IMR-90 (cell line): ENCODE measurements at regions not wholly inside any gene's neighbourhood (a gene's known extent, or its start where the extent isn't known, plus 50 kb on each side); places are given as distances from the start of the nearest gene placed in this dataset.
"Not testable (repeated sequence)": the region's sequence is repeated elsewhere in the genome, so short reads cannot be mapped to it uniquely, and the experiment has no call there.

Experiments
- ATAC-seq: fragments of 200-7000 bp; cut with Tn5 transposase; 2 replicates; pipeline ENCODE4 v1.9.1; 2020; ENCODE audit warnings: low read depth, mild to moderate bottlenecking, moderate library complexity
- BruUV-seq: library from RNA; stranded (reverse); fragments of 400-500 nt; replicated peaks from 2 replicates; lab custom pipeline; 2021; lab: Mats Ljungman, UMichigan
- CTCF ChIA-PET: fragments of 300-600 bp; formaldehyde crosslinking; extraction: SDS; loops from one replicate; lab custom pipeline; 2021; ENCODE audit warnings: antibody characterized with exemption; lab: Yijun Ruan, JAX
- POLR2A ChIA-PET: fragments of 300-600 bp; sonication (Branson Sonifier 250); formaldehyde crosslinking; loops from one replicate; lab custom pipeline; 2022; ENCODE audit warnings: antibody characterized with exemption; ENCODE audit not compliant: unreplicated experiment; lab: Charles Lee
- DNase-seq: peaks from one replicate; pipeline ENCODE4 v3.0.0; 2013
- H2AFZ ChIP-seq: replicated peaks from 2 replicates; pipeline ENCODE3; 2013; ENCODE audit warnings: low read length, mild to moderate bottlenecking; ENCODE audit not compliant: poor library complexity
- H2AK5ac ChIP-seq: 2 replicates; pipeline ENCODE4 v1.6.1; 2013; ENCODE audit warnings: low read depth, low read length, inconsistent platforms
- H2AK9ac ChIP-seq: replicated peaks from 2 replicates; pipeline ENCODE3; 2013; ENCODE audit warnings: mild to moderate bottlenecking, low read depth, low read length, moderate library complexity; ENCODE audit not compliant: poor library complexity
- H2BK120ac ChIP-seq: 2 replicates; pipeline ENCODE4 v1.6.1; 2013; ENCODE audit warnings: low read depth, low read length, inconsistent platforms
- H2BK15ac ChIP-seq: 3 replicates; pipeline ENCODE4 v1.6.1; 2013; ENCODE audit warnings: low read depth, low read length, inconsistent platforms
- H2BK20ac ChIP-seq: 2 replicates; pipeline ENCODE4 v1.6.1; 2013; ENCODE audit warnings: low read depth, mild to moderate bottlenecking, inconsistent platforms, low read length, moderate library complexity
- H2BK5ac ChIP-seq: 2 replicates; pipeline ENCODE4 v1.6.1; 2013; ENCODE audit warnings: mild to moderate bottlenecking, low read depth, low read length, inconsistent platforms; ENCODE audit not compliant: poor library complexity, severe bottlenecking
- H3K14ac ChIP-seq: replicated peaks from 2 replicates; pipeline ENCODE4 v1.6.1; 2013; ENCODE audit warnings: low read depth, low read length, inconsistent platforms
- H3K18ac ChIP-seq: 2 replicates; pipeline ENCODE4 v1.6.1; 2013; ENCODE audit warnings: low read depth, low read length, control low read depth
- H3K23ac ChIP-seq: 2 replicates; pipeline ENCODE4 v1.6.1; 2013; ENCODE audit warnings: low read depth, low read length, inconsistent platforms
- H3K27ac ChIP-seq: 2 replicates; pipeline ENCODE4 v1.5.1; 2013; ENCODE audit warnings: mild to moderate bottlenecking, control low read depth, low read length; ENCODE audit not compliant: insufficient read depth
- H3K27me3 ChIP-seq: 2 replicates; pipeline ENCODE4 v1.6.1; 2013; ENCODE audit warnings: low read length; ENCODE audit not compliant: control insufficient read depth, insufficient read depth
- H3K36me3 ChIP-seq: 2 replicates; pipeline ENCODE4 v1.6.1; 2013; ENCODE audit warnings: low read length, mixed read lengths; ENCODE audit not compliant: control insufficient read depth, insufficient read depth
- H3K4ac ChIP-seq: 2 replicates; pipeline ENCODE4 v1.6.1; 2013; ENCODE audit warnings: low read depth, low read length, inconsistent platforms
- H3K4me1 ChIP-seq: 2 replicates; pipeline ENCODE4 v1.6.1; 2013; ENCODE audit warnings: low read length, mixed read lengths; ENCODE audit not compliant: control insufficient read depth, insufficient read depth
- H3K4me2 ChIP-seq: 2 replicates; pipeline ENCODE4 v1.6.1; 2013; ENCODE audit warnings: low read depth, mild to moderate bottlenecking, control low read depth, low read length, moderate library complexity
- H3K4me3 ChIP-seq: 2 replicates; pipeline ENCODE4 v1.5.1; 2013; ENCODE audit warnings: low read depth, mild to moderate bottlenecking, control low read depth, low read length, moderate library complexity; ENCODE audit not compliant: insufficient read depth
- H3K56ac ChIP-seq: 2 replicates; pipeline ENCODE4 v1.6.1; 2013; ENCODE audit warnings: low read length, inconsistent platforms; ENCODE audit not compliant: insufficient read depth; ENCODE audit errors: extremely low read depth
- H3K79me1 ChIP-seq, 2 experiments: 2 replicates each; pipeline ENCODE4 v1.6.1; 2013; ENCODE audit warnings: low read length in 2 of 2, inconsistent platforms in 1 of 2, low read depth in 1 of 2
- H3K9ac ChIP-seq: 2 replicates; pipeline ENCODE4 v1.6.1; 2013; ENCODE audit warnings: low read depth, low read length, control low read depth
- H3K9me1 ChIP-seq: 2 replicates; pipeline ENCODE4 v1.6.1; 2013; ENCODE audit warnings: low read length, inconsistent platforms; ENCODE audit not compliant: insufficient read depth
- H3K9me3 ChIP-seq: 2 replicates; pipeline ENCODE4 v1.6.1; 2013; ENCODE audit warnings: low read length; ENCODE audit not compliant: control insufficient read depth, insufficient read depth
- H4K20me1 ChIP-seq: 2 replicates; pipeline ENCODE4 v1.6.1; 2013; ENCODE audit warnings: low read length, inconsistent platforms; ENCODE audit not compliant: insufficient read depth
- H4K5ac ChIP-seq: 2 replicates; pipeline ENCODE4 v1.6.1; 2013; ENCODE audit warnings: mild to moderate bottlenecking, low read depth, low read length, control low read depth
- H4K8ac ChIP-seq, 2 experiments: 2 replicates each; pipeline ENCODE4 v1.6.1; 2013; ENCODE audit warnings: low read depth in 2 of 2, low read length in 2 of 2, control low read depth in 1 of 2, inconsistent platforms in 1 of 2
- H4K91ac ChIP-seq: 2 replicates; pipeline ENCODE4 v1.6.1; 2013; ENCODE audit warnings: low read depth, low read length, inconsistent platforms; ENCODE audit not compliant: insufficient read depth
- WGBS, 2 experiments: methylation state at CpG; one replicate each; pipeline versions ENCODE4 v1.1.5 to v1.1.7; 2013; ENCODE audit warnings: missing lambda C conversion rate in 2 of 2; ENCODE audit not compliant: insufficient read length in 1 of 2; ENCODE audit errors: extremely low coverage in 2 of 2; 5-methylcytosine and 5-hydroxymethylcytosine counted together
- dilution Hi-C: fragments of 300-500 bp; cut with HindIII; formaldehyde crosslinking; loops from one replicate; pipeline ENCODE4 v1.14.3; 2018; ENCODE audit warnings: low sequenced_read_pairs; ENCODE audit not compliant: unreplicated experiment
- in situ Hi-C: fragments of 300-500 bp; cut with MboI; formaldehyde crosslinking; loops from 3 replicates; pipeline ENCODE4 v1.14.3; 2019; ENCODE audit warnings: low sequenced_read_pairs, inconsistent platforms, mixed read lengths
- intact Hi-C: fragments of 100-400 bp; cut with micrococcal nuclease; formaldehyde crosslinking; loops from 2 replicates; pipeline ENCODE4 v1.10.0; 2022

- H3K18ac ChIP-seq, H2BK5ac ChIP-seq, H2AFZ ChIP-seq, H4K5ac ChIP-seq, CTCF ChIA-PET, BruUV-seq, POLR2A ChIA-PET, H3K9me1 ChIP-seq, H3K14ac ChIP-seq, H3K4ac ChIP-seq, H3K27me3 ChIP-seq, H2BK20ac ChIP-seq, H3K4me3 ChIP-seq, in situ Hi-C loops, H3K4me1 ChIP-seq, H4K91ac ChIP-seq, H2AK9ac ChIP-seq, H4K20me1 ChIP-seq, intact Hi-C loops, dilution Hi-C loops, H3K56ac ChIP-seq, H3K23ac ChIP-seq, H4K8ac ChIP-seq, H3K36me3 ChIP-seq, H3K4me2 ChIP-seq, H3K9ac ChIP-seq, H2BK15ac ChIP-seq, ATAC-seq, H3K27ac ChIP-seq, H3K9me3 ChIP-seq, H3K79me1 ChIP-seq, H2BK120ac ChIP-seq, DNase-seq, H2AK5ac ChIP-seq: not testable (repeated sequence)
- no CpG with 5 or more reads among the region's 4 CpGs for WGBS, 2 experiments
These were observed 171.8 kb upstream of the IL12B start for GRCh38 chr5:159502116-159502515.
